CD4-positive, alpha-beta T cell treated with Interferon alpha-2 for 1 hour (primary cell): ENCODE measurements at regions not wholly inside any gene's neighbourhood (a gene's known extent, or its start where the extent isn't known, plus 50 kb on each side); places are given as distances from the start of the nearest gene placed in this dataset.

Source experiments
- DNase-seq, 2 donors: peaks; one replicate each; pipeline ENCODE4 v3.0.0-alpha.2; 2020 to 2022

DNA sequence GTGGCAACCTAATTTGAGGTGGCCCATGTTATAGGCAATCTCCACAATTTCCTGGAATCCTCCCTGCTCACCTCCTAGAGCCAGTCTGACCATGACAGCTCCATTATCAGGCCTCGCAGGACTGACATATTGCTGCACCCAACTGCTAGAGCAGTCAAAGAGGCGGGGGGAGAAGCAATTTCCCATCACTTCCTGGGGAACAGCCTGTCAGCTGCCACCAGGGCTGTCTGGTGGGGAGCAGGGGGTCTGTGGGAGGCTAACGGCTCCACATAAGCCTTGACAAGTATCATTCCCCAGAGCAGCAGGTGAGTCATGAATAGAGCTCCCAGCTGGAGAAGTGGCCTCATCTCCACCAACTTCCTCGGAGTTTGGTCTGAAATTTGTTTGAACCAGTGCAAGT lies 322.9 kb downstream of the MATN1 start:
- DNase-seq: no peak

DNA sequence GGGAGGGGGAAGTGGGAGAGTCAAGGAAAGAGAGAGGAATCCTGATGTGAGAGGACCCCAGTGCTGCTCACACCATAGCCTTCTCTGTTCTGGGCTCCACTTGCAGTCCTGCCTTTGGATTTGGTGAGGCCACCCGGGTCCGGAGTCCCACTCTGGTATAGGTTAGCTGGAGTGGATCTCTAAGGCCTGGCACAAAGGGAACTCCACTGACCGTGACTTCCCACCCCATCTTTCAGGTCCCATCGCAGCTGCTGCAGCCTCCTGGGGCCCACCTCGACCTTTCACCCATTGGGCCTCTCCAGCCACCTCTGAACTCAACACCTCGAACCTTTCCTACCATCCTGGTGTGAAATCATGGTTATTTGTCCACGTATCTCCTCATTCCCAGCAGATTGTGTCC lies 324.4 kb downstream of the MATN1 start:
- no peak for DNase-seq

DNA sequence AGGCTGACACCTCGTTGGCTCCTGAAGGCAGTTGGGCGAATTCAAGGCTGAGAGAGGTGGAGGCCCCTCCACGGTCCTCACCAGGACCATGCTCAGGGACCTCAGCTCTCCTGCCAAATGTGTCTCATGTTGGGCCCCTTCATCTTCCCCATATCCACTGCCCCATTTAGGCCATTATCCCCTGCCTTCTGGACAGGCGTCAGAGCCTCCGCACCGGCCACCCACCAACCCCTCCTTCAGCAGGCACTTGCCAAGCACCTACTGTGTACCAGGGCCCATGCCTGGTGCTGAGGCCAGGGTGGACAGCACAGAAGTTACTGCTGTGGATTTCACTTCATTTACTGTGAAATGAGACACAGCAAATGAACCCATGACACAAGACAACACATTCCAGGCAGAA lies 325.8 kb downstream of the MATN1 start:
- DNase-seq: no peak

DNA sequence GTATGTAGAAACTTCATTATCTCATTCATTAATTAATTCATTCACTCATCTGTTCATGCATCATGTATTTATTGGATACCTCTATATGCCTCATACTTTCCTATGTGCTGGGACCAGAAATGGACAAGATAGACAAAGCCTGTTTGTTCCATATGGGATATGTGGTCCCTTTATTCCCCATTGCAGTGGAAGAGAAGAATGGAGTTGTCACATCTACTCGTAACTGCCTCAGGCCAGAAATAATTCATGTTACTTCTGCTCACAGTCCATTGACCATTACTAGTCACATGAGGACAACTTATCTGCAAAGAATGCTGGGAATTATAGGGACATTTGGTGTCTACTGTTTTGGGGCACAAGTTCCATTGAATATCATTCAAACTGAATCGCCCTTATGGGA lies 327.8 kb downstream of the MATN1 start:
- DNase-seq: no peak

DNA sequence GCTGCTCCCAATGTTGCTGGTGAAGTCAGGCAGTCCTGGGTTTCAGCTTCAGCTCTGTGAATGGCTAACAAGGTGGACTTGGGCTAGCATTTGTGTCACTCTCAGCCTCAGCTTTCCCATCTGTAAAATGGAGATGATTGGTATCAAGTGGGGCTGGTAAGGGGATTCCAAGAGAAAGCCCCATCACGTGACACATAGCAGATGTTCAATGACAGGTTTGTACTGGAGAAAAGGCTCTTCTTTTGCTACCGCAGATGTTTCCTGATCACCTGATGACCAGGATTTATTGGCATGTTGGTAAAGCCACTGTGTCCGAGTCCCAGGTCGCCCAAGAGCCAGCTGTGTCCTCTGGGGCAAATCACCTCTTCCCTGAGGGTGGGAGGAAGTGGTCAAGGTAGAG lies 335.0 kb downstream of the MATN1 start:
- DNase-seq: no peak

DNA sequence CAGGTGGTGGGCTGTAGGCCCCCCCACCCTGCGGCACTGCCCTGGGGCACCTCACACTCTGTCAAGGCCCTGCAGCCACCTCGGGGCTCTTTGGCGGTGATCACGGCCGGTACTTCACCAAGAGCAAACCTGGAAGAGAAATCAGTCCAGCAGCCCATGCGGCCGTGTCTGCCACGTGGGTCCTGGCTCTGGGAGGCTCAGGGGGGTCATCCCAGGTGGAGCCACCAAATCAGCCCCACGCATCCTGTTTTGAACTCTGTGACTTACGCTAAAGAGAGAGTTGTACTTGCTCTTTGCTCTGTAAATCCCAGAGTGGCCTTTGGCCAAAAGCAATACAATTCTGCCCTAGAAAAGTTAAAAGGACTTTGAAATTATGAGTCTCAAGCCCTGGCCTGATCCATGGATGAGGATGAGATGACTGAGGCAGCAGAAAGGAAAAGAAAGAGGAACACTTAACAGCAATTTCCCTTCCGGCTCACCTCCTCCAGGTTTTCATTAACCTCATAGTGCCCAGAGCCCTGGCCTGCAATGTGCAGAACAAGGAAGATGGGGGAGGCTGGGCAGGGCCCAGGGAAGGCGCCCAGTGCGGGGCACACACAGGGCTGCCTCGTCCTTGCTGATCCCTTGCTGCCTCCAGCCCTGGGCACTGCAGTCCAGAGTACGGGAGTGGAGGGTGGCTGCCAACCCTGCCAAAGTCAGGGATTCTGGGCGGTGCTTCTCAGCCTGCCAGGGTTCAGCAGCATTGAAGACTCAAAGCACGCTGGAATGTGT lies 337.0 kb downstream of the MATN1 start:
- DNase-seq: no peak

DNA sequence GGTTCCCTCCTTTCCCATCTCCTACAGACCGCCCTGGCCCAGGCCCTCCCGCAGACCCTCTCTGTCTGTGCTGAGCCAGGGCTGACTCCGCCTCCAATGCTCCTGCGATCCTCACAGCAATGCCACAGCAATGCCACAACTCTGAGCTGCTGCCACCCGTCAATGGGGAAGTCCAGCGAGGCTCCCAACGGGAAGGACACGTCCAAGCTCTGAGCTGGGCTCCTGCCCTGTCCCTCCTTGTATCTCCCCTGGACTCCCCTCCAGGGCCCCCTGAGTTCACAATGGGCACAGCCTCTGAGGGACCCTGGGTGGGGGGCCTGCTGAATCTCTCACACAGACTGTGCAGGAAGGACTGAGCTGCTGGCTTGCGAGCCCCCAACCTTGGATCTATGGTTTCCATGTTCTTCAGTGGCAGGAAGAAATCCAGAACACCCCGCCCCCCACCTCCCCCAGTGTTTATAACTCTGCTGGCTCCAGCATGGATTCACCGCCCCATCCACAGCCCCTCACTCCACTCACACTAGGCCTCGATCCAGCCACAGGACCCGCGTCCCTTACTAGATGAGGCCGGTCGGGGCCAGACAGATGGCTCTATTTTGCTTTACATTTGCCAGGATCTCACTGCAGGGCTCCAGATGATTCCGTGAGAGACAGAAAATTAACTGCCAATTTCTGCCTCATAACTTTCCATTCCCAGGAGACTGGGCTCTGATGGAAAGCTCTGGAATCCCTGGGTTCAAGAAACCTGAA lies 338.0 kb downstream of the MATN1 start:
- no peak for DNase-seq

DNA sequence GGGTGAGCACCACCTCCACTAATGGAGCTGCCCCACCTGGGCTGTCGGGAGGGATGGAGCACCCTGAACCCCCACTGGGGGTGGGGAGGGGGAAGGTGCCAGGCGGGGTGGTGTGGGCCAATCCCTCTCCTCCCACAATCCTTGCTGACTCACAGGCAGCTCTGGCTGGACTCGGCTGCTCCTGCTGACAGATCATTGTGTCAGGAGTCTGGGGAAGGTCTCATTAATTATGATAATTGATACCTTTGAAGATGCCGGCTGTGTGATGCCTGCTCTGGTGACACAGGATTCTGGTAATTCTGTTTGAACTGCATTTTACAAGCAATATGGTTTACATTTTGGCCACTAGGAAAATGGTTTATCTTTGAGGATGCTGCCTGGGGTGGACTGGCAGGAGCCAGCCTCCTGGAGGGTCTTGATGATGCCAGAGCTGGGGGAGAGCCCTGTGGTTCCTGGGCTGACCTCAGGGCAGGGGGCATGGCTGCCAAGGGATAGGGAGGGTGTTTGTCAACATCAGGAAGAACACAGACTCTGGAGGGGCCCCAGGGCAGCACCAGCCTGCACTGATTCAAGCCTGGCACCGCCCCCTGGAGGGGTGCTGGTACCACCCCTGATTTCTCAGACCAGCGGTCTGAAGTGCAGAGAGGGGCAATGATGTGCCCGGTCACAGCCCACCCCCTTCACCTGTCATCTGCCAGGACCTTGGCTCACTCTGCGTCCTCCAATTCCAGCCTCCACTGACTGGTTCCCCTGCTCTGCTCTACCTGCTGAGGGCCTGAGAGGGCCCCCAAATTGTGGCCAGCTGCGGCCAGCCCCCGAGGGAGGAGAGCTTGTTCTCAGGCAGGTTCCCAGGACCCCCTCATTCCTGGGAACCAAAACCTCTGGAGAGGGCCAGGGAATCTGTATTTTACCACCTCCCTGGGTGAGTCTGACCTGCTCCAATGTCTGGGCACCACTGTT lies 338.8 kb downstream of the MATN1 start:
- no peak for DNase-seq

DNA sequence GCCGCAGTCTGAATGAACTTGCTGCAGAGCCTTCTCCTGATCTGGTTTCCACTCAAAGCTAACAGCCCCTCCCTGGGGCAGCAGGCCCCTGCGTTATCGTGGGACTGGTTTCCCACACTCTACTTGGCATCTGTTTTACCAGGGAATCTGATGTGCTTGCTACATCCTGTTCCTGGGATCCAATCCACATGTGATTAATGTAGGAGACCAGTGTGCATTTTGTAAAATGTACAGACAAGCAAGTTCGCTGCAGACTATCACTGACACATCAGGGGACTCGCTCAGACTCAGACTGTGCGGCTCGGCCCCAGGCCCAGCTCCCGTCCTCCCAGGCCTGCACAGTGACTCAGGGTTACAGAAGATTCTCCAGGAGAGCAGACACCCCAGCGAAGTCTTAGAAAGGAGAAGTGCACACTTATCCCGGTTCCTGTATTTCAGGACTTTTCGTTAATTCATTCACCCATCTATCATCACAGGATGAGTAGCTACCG lies 340.1 kb downstream of the MATN1 start:
- DNase-seq: no peak

DNA sequence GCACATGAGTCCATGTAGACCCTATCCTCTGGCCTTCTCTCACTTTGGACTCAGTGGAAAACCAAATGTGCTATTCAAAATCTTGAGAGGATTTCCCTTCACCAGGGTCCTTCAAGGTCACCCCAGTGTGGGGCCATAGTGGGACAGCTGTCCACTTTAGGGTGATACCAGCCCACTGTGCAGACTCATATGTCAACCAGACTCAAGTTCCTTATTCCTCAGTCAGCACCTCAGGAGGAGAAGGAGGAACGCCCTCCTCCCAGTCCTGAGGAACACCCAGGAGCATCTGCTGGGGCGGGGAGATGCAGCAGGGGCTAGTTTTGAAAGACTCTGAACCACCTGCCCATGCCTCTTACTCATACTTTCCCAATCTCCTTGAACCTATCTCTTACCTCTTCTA lies 340.9 kb downstream of the MATN1 start:
- DNase-seq: no peak

DNA sequence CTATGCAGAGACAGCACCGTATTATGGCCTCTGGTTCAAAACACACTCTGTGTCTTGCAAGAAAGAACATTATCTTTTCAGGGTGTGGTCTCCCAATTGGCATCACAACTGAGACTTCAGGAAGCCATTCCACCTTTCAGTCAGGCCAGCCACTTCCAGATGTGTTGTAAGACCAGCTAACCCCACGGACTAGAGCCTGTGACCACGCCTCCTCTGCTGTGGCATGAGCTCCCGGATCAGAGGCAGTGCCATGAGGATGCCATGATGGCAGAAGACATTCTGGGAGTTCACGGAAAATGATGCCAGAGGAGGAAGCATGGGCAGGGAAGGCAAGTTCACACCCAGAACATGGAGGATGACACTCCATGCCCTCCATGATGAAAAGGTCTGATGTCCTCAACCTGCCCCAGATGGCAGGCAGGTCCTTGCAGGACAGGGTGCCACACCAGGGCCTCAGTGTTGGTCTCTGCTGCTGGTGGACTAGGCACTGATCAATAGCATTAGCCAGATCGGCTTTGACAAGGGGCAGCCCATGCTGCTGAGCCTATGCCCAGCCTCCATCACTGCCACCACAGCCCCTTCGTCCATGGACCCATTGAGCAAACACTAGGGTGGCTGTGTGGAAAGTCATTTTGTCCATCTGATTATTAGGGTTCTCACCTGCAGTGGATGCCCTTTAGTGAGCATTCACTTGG lies 341.6 kb downstream of the MATN1 start:
- no peak for DNase-seq

DNA sequence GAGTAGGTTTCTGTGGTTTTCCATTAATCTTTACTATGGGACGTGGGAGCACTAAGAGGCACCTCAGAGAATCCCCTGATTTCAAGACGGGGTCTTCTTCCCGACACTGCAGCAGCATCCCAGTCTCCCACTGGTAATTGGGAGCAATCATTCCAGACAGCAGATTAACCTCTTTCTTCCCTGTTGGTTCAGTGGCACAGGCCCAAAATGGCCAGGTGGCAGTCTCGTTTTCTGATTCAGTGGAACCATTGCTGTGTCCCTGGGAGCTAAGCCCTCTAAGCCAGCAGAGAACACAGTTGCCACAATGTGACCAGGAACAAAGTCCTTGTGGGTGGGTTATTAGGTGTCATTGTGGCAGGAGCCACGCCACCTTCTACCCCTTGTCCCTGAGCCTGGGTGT lies 342.1 kb downstream of the MATN1 start:
- no peak for DNase-seq

DNA sequence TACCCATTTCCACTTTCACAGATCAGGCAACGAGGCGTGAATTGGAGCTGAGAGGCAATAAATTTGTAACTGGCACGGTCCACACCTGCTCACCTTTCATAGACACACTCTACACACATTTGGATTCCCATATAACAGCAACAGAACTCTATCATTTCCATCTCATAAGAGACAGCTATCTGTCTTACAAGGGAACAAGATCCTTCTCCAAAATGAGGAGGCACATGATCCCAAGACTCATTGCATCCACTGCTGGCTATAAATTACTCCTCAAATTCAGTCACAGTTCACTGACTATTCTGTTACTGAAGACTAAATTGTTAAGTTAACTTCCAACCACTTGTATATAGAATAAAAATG lies 342.8 kb downstream of the MATN1 start:
- no peak for DNase-seq

DNA sequence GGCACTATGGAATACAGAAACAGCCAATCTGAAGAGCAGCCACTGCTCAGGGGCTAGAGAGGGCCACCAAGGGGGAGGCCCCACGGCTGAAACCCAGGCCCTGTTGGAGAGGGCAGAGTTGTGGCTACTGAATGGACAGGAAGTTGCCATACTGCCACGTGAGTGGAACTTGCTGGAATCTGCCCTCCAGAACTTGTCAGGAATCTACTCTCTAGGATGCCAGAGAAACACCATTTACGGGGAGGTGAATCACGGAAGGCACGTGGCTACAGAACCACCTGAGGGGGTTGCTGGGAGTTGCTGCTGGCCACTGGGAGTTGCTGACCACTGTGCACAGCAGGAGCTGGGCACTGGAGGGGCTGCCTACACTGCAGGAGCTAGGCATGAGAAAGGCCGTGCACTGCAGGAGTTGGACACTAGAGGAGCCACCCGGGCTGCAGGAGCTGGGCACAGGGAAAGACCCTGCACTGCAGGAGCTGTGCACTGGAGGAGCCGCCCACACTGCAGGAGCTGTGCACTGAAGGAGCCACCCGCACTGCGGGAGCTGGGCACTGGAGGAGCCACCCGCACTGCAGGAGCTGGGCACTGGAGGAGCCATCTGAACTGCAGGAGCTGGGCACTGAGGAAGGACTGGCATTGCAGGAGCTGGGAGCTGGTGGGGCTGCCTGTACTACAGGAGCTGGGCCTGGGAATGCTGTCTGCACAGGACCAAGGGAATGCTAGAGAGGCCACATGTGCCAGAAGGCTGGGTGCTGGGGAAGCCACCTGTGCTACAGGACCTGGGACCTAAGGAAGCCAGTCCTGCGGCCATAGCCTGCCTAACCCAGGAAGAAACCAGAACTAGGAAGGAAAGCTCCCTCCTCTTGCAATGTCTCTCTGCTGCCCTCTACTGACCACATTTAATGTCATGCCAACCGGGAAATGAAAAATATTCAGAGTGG lies 343.4 kb downstream of the MATN1 start:
- DNase-seq: peak; percentile 26 to 68

DNA sequence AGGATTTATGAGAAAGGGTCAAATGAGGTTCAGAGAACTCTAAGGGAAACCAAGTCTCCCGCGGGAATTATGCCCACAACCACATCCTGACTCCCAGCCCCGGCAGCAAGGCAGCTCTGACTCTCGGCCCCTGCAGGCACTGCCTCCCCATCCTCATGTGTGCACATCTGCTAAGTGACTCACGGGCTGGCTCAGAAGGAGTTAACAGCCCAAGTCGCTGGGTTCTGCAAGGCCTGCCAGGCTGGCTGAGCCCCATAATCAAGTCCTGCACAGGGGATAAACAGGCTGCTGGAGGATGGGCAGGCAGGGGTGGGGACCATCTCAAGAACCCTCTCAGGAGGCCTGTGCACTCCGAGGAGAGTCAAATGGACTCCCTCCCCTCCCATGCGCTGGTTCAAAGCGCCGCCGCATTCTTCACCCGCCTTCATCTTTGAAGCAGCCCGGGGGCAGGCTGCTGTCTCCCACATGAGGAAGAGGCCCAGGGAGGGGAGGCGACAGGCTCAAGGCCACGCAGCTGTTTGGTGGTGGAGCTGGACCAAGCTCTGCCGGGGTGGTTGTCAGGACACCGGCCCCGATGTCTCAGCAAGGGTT lies 344.3 kb downstream of the MATN1 start:
- no peak for DNase-seq

DNA sequence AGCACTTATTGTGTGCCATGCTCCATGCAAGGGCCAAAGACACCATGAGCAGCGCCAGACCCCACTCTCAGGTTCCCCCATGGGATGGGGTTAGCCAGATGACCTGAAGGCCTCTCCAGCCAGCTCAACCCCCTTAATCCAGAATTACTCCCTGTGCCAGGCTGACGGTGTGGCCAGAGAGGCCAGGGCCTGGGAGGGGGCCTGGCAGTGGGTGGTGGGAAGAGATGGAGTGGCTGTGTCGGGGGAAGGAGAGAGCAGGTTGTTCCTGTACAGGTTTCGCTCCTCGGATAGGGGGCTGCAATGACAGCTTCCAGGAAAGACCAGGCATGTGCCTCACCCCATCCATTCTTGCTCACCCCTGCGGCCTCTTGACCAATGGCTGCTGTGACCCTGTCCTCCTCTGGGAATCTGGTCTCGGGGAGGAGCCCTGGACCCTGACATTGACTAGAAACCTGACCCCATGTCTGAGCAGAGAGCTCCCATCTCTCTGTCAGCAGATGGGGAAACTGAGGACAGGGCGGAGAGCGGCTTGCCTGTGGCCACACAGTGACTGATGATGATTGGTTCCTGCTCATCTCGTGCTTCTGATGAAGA lies 345.3 kb downstream of the MATN1 start:
- DNase-seq: no peak

DNA sequence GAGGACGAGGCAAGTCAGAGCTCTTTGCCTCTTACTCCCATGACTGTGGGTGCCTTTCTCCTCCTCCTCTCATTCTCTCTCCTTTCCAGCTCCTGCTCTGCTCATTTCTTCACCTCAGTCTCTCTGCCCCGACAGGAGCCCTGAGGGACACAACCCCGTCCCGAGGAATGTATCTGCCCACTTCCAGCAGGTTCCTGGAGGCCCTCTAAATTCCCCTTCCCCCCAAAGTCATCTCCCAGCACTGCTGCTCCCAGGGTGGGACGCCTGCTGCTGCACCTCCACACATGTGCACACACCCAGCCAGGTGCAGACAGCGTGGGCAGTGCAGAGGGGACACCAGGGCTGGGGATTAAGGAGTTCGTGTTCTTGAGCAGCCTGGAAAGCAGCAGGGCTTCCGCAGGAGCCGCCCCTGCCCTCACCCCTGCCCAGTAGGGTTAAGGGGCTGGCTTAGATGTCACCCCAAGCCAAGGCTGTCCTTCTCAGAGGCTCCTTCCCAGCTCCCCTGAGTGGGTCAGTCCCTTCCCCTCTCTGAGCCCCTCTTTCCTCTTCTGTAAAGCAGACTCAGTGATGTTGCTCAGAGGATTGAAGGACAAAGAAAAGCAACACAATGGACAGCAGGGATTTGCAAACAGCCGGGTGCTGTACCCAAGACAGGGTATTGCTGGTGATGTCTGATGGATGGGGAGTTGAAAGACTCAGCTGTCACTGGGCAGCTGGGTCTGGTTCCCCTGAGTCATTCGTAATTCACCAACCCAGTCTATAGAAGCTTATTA lies 346.0 kb downstream of the MATN1 start:
- no peak for DNase-seq

DNA sequence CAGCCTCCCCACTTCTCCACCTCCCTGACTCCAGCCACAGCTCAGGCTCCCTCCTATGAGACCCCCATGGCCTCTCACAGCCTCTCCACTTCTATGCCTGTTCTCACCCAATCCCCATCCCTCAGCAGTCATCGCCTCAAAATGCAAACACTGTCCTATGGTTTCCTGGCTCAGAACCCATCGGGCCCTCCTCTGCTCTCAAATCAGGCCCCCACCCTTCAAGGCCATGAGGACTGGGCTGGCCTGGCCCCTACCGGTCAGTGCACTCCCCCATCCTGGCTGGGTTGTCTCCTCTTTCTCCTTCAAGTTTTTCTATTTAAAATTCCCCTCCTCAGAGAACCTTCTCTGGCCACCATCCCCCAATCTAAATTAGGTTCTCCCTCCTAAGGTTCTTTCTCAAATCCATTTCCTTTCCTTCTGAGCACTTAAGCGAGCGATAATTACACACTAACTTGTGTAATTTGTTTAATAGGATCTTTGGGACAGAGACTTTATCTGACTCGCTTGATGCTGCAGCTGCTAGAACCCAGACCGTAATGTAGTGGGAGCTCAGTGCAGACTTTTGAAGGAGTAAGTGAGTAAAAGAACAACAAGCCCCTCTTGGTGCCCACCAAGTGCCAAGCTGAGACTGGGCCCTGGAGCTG lies 347.2 kb downstream of the MATN1 start:
- no peak for DNase-seq

DNA sequence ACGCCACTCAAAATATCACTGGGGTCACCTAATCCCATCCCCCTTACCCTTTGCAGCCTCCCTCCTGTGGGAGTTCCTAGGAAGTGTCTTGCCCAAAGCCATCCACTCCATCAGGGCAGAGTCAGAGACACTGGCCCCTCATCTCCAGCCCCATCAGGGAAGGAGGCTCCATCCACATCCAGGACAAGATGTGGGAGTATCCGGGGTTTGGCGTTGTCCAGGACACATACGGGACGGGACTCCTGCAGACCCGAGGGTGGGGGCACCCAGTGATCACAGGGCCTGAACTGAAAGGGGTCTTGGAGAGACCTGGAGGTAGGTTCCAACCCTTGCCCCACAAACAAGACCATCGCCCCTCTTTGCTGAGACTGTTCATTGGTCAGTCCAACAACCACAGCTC lies 348.2 kb downstream of the MATN1 start:
- DNase-seq: no peak
